ENCODE measurements at regions not wholly inside any gene's neighbourhood (a gene's known extent, or its start where the extent isn't known, plus 50 kb on each side); places are given as distances from the start of the nearest gene placed in this dataset.

GRCh38 chr12:125882141-125882540, 816.9 kb downstream of the AACS start:
- H3K4me3 ChIP-seq (ENCODE audit: low read depth, low read length): no peak overlapping the region
- TF ChIP-seq MAX (IDR thresholded peaks at IDR 0.05; ENCODE audit: low read depth, low read length): no peak
- TF ChIP-seq POLR2A (IDR thresholded peaks at IDR 0.05; ENCODE audit: extremely low read depth, insufficient read length): no peak
- TF ChIP-seq CTCF (IDR thresholded peaks at IDR 0.05; ENCODE audit: low read depth, low read length): no peak
- no peak for TF ChIP-seq MYC (IDR thresholded peaks at IDR 0.05; ENCODE audit: low read depth, low read length)
- no peak for DNase-seq (ENCODE audit: low read depth)

- no peak for TF ChIP-seq CTCF (IDR thresholded peaks at IDR 0.05; ENCODE audit: low read depth, low read length)
- TF ChIP-seq MAX (IDR thresholded peaks at IDR 0.05; ENCODE audit: low read depth, low read length): no peak
- no peak for TF ChIP-seq POLR2A (IDR thresholded peaks at IDR 0.05; ENCODE audit: extremely low read depth, insufficient read length)
- TF ChIP-seq MYC (IDR thresholded peaks at IDR 0.05; ENCODE audit: low read depth, low read length): no peak
- DNase-seq (ENCODE audit: low read depth): no peak
- no peak overlapping the region for H3K4me3 ChIP-seq (ENCODE audit: low read depth, low read length)
Measured at GRCh38 chr12:125888921-125889320, 823.7 kb downstream of the AACS start.

GRCh38 chr12:125889742-125890141, 824.5 kb downstream of the AACS start:
- TF ChIP-seq MAX (IDR thresholded peaks at IDR 0.05; ENCODE audit: low read depth, low read length) (no peak), CTCF (IDR thresholded peaks at IDR 0.05; ENCODE audit: low read depth, low read length) (no peak)
- no peak for DNase-seq (ENCODE audit: low read depth)
- H3K4me3 ChIP-seq (ENCODE audit: low read depth, low read length): no peak overlapping the region

- no peak for TF ChIP-seq CTCF (IDR thresholded peaks at IDR 0.05; ENCODE audit: low read depth, low read length)
- TF ChIP-seq POLR2A (IDR thresholded peaks at IDR 0.05; ENCODE audit: extremely low read depth, insufficient read length): no peak
- TF ChIP-seq MYC (IDR thresholded peaks at IDR 0.05; ENCODE audit: low read depth, low read length): no peak
- no peak for TF ChIP-seq MAX (IDR thresholded peaks at IDR 0.05; ENCODE audit: low read depth, low read length)
- no peak for DNase-seq (ENCODE audit: low read depth)
Measured at GRCh38 chr12:125890366-125890905, 825.2 kb downstream of the AACS start.

GRCh38 chr12:125890971-125891370, 825.7 kb downstream of the AACS start:
- DNase-seq (ENCODE audit: low read depth): no peak
- TF ChIP-seq POLR2A (IDR thresholded peaks at IDR 0.05; ENCODE audit: extremely low read depth, insufficient read length) (no peak), MAX (IDR thresholded peaks at IDR 0.05; ENCODE audit: low read depth, low read length) (no peak)
- H3K4me3 ChIP-seq (ENCODE audit: low read depth, low read length): no peak overlapping the region

More at GRCh38 chr12:125890366-125890905, 825.2 kb downstream of the AACS start:
- H3K4me3 ChIP-seq (ENCODE audit: low read depth, low read length): no peak overlapping the region

- no peak for DNase-seq (ENCODE audit: low read depth)
- H3K4me3 ChIP-seq (ENCODE audit: low read depth, low read length): no peak overlapping the region
Measured at GRCh38 chr12:125892276-125892675, 827.0 kb downstream of the AACS start.

More at GRCh38 chr12:125892276-125892675, 827.0 kb downstream of the AACS start:
- TF ChIP-seq CTCF (IDR thresholded peaks at IDR 0.05; ENCODE audit: low read depth, low read length) (no peak), MYC (IDR thresholded peaks at IDR 0.05; ENCODE audit: low read depth, low read length) (no peak), POLR2A (IDR thresholded peaks at IDR 0.05; ENCODE audit: extremely low read depth, insufficient read length) (no peak), MAX (IDR thresholded peaks at IDR 0.05; ENCODE audit: low read depth, low read length) (no peak)
